ENCODE measurements at regions not wholly inside any gene's neighbourhood (a gene's known extent, or its start where the extent isn't known, plus 50 kb on each side); places are given as distances from the start of the nearest gene placed in this dataset.
A peak's percentile ranks its signal among the peaks of the same experiment; 100 is the strongest.
"Not testable (repeated sequence)": the region's sequence is repeated elsewhere in the genome, so short reads cannot be mapped to it uniquely, and the experiment has no call there.

DNA sequence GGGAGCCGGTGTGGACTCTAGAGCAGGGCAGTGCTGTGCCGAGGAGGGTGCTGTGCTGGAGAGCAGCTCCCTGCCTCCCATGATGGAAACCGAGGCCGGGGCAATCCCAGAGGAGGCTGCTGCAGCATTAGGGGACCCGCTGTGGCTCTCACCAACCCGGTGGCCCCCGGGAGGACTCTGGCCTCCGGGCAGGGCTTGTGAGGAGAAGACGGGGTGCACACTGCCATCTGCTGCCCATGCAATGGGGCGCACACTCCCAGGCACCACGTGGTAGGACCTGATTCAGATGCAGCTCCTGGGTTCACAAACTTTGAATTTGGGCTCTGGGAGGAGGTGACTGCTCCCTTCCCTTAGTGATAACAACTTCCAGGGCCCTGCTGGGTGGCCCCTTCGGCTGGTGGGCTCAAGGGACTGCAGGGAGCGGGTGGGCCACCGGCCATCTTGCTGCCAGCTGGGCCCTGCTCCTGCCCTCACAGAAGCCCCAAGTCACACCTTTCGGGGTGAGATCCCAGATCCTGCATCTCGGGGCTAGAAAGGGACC, 93.8 kb upstream of the FGF3 start:
- no peak for DNase-seq
- in situ Hi-C loops (cut with MboI; ENCODE audit: low pct_unique_long_range_greater_than_20kb, low sequenced_read_pairs): loop anchor here (25.0 kb wide), 1 partner anchor 524 kb away; no protein-coding TSS in a partner anchor

GRCh38 chr11:69913591-69914285, 94.5 kb upstream of the FGF3 start:
- DNase-seq: no peak
- in situ Hi-C loops (cut with MboI; ENCODE audit: low pct_unique_long_range_greater_than_20kb, low sequenced_read_pairs): loop anchor here (25.0 kb wide), 1 partner anchor 524 kb away; no protein-coding TSS in a partner anchor

GRCh38 chr11:69914286-69915150, 95.3 kb upstream of the FGF3 start:
- in situ Hi-C loops (cut with MboI; ENCODE audit: low pct_unique_long_range_greater_than_20kb, low sequenced_read_pairs): loop anchor here (25.0 kb wide), 1 partner anchor 523 kb away; no protein-coding TSS in a partner anchor
- DNase-seq: no peak

DNA sequence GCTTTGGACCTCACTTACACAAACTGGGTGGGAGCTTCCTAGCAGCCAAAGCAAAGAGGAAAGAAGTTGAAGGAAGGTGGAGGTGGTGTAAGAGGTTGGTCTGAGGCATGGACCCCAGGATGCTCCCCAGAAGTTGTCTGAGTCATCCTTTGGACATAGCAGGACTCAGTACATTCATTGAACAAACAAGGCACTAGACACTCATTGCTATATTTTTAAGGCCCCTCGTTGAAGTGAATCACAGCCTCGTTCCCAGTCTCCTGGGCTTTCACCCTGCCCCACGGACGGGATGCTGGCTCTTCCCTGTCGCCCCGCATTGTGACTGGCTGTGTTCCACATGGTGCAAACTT, 95.9 kb upstream of the FGF3 start:
- in situ Hi-C loops (cut with MboI; ENCODE audit: low pct_unique_long_range_greater_than_20kb, low sequenced_read_pairs): loop anchor here (25.0 kb wide), 1 partner anchor 522 kb away; no protein-coding TSS in a partner anchor
- no peak for DNase-seq

DNA sequence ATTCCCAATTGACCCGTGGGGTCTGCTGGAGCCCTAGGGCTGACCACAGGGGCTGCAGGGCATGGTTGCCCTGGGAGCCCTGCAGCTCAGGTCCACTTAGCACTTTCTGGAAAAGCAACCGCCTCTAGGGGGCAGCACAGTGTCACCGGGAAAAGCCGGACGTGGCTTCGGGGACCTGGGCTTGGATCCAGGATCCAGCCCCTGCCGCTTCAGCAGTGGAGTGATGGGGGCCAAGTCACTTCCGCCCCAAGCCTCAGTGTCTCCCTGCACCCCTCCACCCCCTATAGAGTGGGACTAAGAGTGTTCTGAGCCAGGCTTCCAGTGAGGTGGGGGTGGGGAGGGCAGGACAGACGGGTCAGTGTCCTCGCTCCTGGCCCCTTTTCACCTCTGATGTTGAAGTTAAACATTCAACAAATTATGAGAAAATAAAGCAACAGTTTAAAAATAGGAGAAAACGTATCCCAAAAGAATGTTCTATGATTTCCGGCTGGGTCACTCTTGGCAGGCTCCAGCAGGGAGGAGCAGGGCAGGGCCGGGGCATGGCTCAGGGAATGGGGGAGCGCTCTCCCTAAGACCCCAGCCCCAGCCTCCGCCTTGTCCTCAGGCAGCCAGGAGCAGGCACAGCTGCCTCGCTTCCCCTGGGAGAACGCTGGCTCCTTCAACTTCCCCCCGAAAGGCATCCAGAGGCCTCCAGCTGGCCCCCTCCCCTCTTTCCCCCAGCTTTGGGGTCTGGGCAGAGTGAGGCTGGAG, 96.5 kb upstream of the FGF3 start:
- in situ Hi-C loops (cut with MboI; ENCODE audit: low pct_unique_long_range_greater_than_20kb, low sequenced_read_pairs): loop anchor here (25.0 kb wide), 1 partner anchor 522 kb away; no protein-coding TSS in a partner anchor
- peak; percentile 50 for DNase-seq

GRCh38 chr11:69916251-69916649, 97.0 kb upstream of the FGF3 start:
- in situ Hi-C loops (cut with MboI; ENCODE audit: low pct_unique_long_range_greater_than_20kb, low sequenced_read_pairs): loop anchor here (25.0 kb wide), 1 partner anchor 521 kb away; no protein-coding TSS in a partner anchor
- DNase-seq: not testable (repeated sequence)

GRCh38 chr11:69916806-69917387, 97.7 kb upstream of the FGF3 start:
- no peak for DNase-seq
- in situ Hi-C loops (cut with MboI; ENCODE audit: low pct_unique_long_range_greater_than_20kb, low sequenced_read_pairs): loop anchor here (25.0 kb wide), 1 partner anchor 520 kb away; no protein-coding TSS in a partner anchor

GRCh38 chr11:69917529-69917928, 98.3 kb upstream of the FGF3 start:
- in situ Hi-C loops (cut with MboI; ENCODE audit: low pct_unique_long_range_greater_than_20kb, low sequenced_read_pairs): loop anchor here (25.0 kb wide), 1 partner anchor 520 kb away; no protein-coding TSS in a partner anchor
- DNase-seq: no peak

- in situ Hi-C loops (cut with MboI; ENCODE audit: low pct_unique_long_range_greater_than_20kb, low sequenced_read_pairs): loop anchor here (25.0 kb wide), 1 partner anchor 519 kb away; no protein-coding TSS in a partner anchor
- DNase-seq: no peak
Observed at GRCh38 chr11:69918231-69918937, 99.2 kb upstream of the FGF3 start.

DNA sequence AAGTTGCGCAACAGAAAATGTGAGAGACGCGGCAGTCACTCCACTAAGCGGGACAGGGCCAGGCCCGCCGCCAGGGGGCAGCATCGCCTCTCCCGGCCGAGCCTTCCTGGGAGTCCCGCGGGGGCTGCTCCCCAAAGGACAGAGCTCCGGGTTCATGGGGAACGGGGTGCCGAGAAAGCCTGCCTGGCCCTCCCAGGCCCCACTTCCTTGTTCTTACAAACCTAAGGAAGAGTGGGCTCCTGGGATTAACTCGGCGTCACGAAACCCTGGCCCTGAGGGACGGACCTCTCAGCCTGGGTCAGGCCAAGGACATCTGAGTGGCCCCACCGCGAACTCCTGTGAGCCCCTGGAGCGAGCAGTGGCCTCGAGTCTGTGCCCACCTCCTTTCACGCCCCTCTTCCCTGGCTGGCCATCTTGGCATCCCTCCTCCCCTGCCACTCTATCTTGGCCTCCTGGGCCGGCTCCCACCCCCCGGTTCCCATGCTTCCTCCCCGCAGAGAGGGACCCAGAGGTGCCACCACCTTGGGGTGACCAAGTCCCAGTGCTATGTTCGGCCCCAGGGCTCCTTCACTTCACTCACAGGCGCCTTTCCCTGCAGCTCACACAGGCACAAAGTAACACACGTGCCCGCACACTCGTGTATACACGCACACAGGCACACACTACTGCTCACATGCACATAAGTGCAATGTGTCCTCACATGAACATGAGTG, 99.9 kb upstream of the FGF3 start:
- in situ Hi-C loops (cut with MboI; ENCODE audit: low pct_unique_long_range_greater_than_20kb, low sequenced_read_pairs): loop anchor here (25.0 kb wide), 1 partner anchor 518 kb away; no protein-coding TSS in a partner anchor
- peak; percentile 73 for DNase-seq

DNA sequence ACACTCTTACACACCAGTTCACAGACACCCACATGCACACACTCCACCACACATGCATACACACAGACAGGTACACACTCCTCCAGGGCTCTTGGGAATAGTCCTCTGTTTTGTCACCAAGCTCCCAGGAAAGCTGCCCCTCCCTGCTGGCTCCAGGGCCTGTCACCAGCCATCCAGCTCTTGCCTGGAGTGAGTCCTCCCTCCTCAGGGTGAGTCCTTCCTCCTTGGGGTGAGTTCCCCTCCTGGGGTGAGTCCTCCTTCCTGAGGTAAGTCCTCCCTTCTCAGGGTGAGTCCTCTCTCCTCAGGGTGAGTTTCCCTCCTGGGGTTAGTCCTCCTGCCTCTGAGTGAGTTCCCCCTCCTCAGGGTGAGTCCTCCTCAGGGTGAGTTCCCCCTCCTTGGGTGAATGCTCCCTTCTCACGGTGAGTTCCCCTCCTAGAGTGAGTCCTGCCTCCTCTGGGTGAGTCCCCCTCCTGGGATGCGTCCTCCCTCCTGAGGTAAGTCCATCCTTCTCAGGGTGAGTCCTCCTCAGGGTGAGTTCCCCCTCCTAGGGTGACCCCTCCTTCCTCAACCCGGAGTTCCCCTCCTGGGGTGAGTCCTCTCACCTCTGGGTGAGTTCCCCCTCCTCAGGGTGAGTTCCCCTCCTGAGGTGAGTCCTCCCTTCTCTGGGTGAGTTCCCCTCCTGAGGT, 100.6 kb upstream of the FGF3 start:
- in situ Hi-C loops (cut with MboI; ENCODE audit: low pct_unique_long_range_greater_than_20kb, low sequenced_read_pairs): loop anchor here (10.0 to 25.0 kb wide), 2 partner anchors 265 to 517 kb away; no protein-coding TSS in a partner anchor
- no peak for DNase-seq

DNA sequence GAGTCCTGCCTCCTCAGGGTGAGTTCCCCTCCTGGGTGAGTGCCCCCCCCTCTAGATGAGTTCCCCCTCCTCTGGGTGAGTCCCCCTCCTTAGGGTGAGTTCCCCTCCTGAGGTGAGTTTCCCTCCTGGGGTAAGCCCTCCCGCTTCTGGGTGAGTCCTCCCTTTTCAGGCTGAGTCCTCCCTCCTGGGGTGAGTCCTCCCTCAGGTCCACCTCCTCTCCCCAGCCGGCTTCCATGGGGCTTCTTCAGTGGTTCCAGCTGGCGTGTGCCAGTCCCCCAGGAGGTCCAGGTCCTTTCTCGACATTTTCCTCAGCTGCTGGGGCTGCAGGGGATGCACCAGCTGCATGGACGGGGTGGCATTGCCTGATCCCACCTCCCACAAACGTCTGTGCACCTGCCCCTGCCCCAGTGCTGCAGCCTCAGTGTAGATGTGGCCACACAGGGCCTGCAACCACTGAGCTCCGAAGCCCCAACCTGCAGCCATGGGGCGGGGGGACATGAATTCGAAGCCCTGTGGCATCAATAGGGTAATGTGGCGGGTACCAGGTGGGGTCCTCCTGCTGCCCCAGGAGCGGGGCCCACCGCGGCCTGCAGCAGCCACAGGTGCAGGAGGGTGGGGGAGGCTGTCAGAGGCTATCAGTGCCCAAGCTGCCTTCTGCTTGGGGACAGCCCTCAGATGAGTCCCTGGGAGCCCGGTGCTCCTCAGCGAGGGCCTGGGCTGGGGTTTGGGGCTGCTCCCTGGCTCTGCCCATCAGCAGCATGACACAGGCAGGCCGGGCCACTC, 101.3 kb upstream of the FGF3 start:
- in situ Hi-C loops (cut with MboI; ENCODE audit: low pct_unique_long_range_greater_than_20kb, low sequenced_read_pairs): loop anchor here (10.0 to 25.0 kb wide), 2 partner anchors 264 to 517 kb away; no protein-coding TSS in a partner anchor
- no peak for DNase-seq

- DNase-seq: no peak
- in situ Hi-C loops (cut with MboI; ENCODE audit: low pct_unique_long_range_greater_than_20kb, low sequenced_read_pairs): loop anchor here (10.0 to 25.0 kb wide), 2 partner anchors 263 to 516 kb away; no protein-coding TSS in a partner anchor
Observed at GRCh38 chr11:69921128-69922014, 102.2 kb upstream of the FGF3 start.

DNA sequence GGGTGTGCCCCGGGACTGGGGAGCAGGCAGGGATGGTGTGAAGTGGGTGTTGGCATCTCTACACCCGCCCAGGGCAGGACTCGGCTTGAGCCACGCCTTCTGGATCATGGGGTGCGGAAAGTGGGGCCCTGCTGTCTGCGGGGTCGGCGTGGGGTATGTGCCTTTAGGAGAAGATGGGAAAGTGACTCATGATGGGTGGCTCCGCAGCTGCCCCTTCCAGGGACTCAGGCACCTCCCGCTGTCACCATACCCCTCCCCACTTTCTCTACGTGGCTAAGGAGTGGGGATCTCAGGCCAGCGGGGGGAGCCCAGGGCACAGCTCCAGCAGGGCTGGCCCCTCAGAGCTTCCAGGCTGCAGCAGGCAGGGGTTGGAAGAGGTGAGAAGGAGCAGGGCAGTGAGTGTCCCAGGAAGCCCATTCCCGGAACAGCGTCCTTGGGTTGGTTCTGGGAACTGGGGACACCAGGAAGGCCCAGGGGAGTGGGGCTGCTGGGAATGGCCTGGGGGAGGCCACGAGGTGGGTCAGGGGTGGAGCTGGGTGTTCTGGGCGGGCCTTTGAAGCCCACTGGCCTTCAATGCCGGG, 102.9 kb upstream of the FGF3 start:
- in situ Hi-C loops (cut with MboI; ENCODE audit: low pct_unique_long_range_greater_than_20kb, low sequenced_read_pairs): loop anchor here (10.0 to 25.0 kb wide), 2 partner anchors 263 to 515 kb away; no protein-coding TSS in a partner anchor
- no peak for DNase-seq

Measured in KBM-7 (cell line).